ENCODE measurements at regions not wholly inside any gene's neighbourhood (a gene's known extent, or its start where the extent isn't known, plus 50 kb on each side); places are given as distances from the start of the nearest gene placed in this dataset.

- TF ChIP-seq CTCF (conservative IDR thresholded peaks at IDR 0.05; ENCODE audit: low read length) = no peak
- no peak for TF ChIP-seq EZH2phosphoT487 (IDR thresholded peaks at IDR 0.05; ENCODE audit: borderline replicate concordance)
These were observed 269.5 kb downstream of the HS3ST3A1 start for GRCh38 chr17:13332207-13332606.
